A549 (cell line): ENCODE measurements at regions not wholly inside any gene's neighbourhood (a gene's known extent, or its start where the extent isn't known, plus 50 kb on each side); places are given as distances from the start of the nearest gene placed in this dataset.
"Not testable (repeated sequence)": the region's sequence is repeated elsewhere in the genome, so short reads cannot be mapped to it uniquely, and the experiment has no call there.

Source experiments
- ATAC-seq, 2 experiments: fragments of 200-7000 bp in 1 of 2; fragments of >200 bp in 1 of 2; cut with Nextera tagmentation in 1 of 2; cut with Tn5 transposase in 1 of 2; 3 replicates each; pipeline versions ENCODE4 v1.8.0 to v1.9.1; 2018 to 2020; ENCODE audit warnings: mild to moderate bottlenecking in 1 of 2, moderate library complexity in 1 of 2
- CTCF ChIA-PET: fragments of 300-600 bp; sonication (Branson Sonifier 250); formaldehyde crosslinking; extraction: SDS; loops from one replicate; lab custom pipeline; 2021; ENCODE audit warnings: antibody characterized with exemption, inconsistent platforms; lab: Yijun Ruan, JAX
- POLR2A ChIA-PET: fragments of 350-600 bp; formaldehyde crosslinking; extraction: SDS; loops from one replicate; lab custom pipeline; 2021; ENCODE audit warnings: antibody characterized with exemption, inconsistent platforms; lab: Yijun Ruan, JAX
- DNase-seq, 2 experiments: peaks; one replicate each; pipeline versions ENCODE4 v3.0.0 to v3.0.0-alpha.2; 2011 to 2016; ENCODE audit warnings: low read depth in 1 of 2, low spot score in 1 of 2
- FAIRE-seq: peaks from 2 replicates; lab custom pipeline; 2011; peaks lifted over from hg19 to GRCh38; lab: Jason Lieb, UNC
- H3K27ac ChIP-seq, 2 experiments: fragments of >200 bp; sonication (Bioruptor Twin); formaldehyde crosslinking; 3 replicates each; pipeline ENCODE4 v1.5.1; 2016 to 2017
- H3K4me1 ChIP-seq: fragments of >200 bp; sonication (Bioruptor Twin); formaldehyde crosslinking; 3 replicates; pipeline ENCODE4 v1.6.1; 2016
- H3K4me2 ChIP-seq: fragments of >200 bp; sonication (Bioruptor Twin); formaldehyde crosslinking; 3 replicates; pipeline ENCODE4 v1.6.1; 2016
- H3K4me3 ChIP-seq: fragments of >200 bp; sonication (Bioruptor Twin); formaldehyde crosslinking; 3 replicates; pipeline ENCODE4 v1.5.1; 2016
- H3K9me3 ChIP-seq: fragments of >200 bp; sonication (Bioruptor Twin); formaldehyde crosslinking; 3 replicates; pipeline ENCODE4 v1.6.1; 2016
- WGBS: methylation state at CpG from one replicate; pipeline ENCODE4 v1.1.6; 2017; ENCODE audit errors: missing lambda C conversion rate; 5-methylcytosine and 5-hydroxymethylcytosine counted together

GRCh38 chr7:76971201-76971600 is 61.0 kb downstream of the SPDYE17 start:
- FAIRE-seq, H3K4me3 ChIP-seq, H3K27ac ChIP-seq, H3K4me1 ChIP-seq, POLR2A ChIA-PET, ATAC-seq, H3K9me3 ChIP-seq, DNase-seq, H3K4me2 ChIP-seq, CTCF ChIA-PET: not testable (repeated sequence)
- WGBS = 93% methylated on average over 2 of the region's 6 CpGs

- H3K27ac ChIP-seq, ATAC-seq, CTCF ChIA-PET, H3K4me2 ChIP-seq, FAIRE-seq, H3K9me3 ChIP-seq, DNase-seq, H3K4me3 ChIP-seq, H3K4me1 ChIP-seq, POLR2A ChIA-PET: not testable (repeated sequence)
- WGBS = 100% methylated on average over 1 of the region's 7 CpGs
Measured at GRCh38 chr7:76969892-76970291, 62.3 kb downstream of the SPDYE17 start.

- H3K9me3 ChIP-seq, H3K27ac ChIP-seq, CTCF ChIA-PET, POLR2A ChIA-PET, H3K4me2 ChIP-seq, H3K4me3 ChIP-seq, DNase-seq: not testable (repeated sequence)
- ATAC-seq = peak; percentile 79 to 96
- no CpG with 5 or more reads among the region's 17 CpGs for WGBS
- FAIRE-seq = peak; percentile 76
- H3K4me1 ChIP-seq = peaks cover 11% of the 10 kb centered on the region; the same call in 2 of the 3 replicates
Measured at GRCh38 chr7:76965731-76966548, 66.2 kb downstream of the SPDYE17 start.

- H3K9me3 ChIP-seq, FAIRE-seq, H3K4me3 ChIP-seq, H3K27ac ChIP-seq, POLR2A ChIA-PET, H3K4me2 ChIP-seq, CTCF ChIA-PET, ATAC-seq, DNase-seq: not testable (repeated sequence)
- peaks cover 11% of the 10 kb centered on the region; the same call in 2 of the 3 replicates for H3K4me1 ChIP-seq
- no CpG with 5 or more reads among the region's 8 CpGs for WGBS
Measured at GRCh38 chr7:76964050-76964449, 68.1 kb downstream of the SPDYE17 start.

- POLR2A ChIA-PET, DNase-seq, H3K4me3 ChIP-seq, H3K9me3 ChIP-seq, ATAC-seq, H3K4me2 ChIP-seq, CTCF ChIA-PET, FAIRE-seq: not testable (repeated sequence)
- H3K27ac ChIP-seq = peak overlapping the region in 1 of 2 experiments; percentile 53; a peak in 1 of 6 replicates
- 70% methylated on average over 5 of the region's 7 CpGs for WGBS
- H3K4me1 ChIP-seq = peaks cover 11% of the 10 kb centered on the region; the same call in 2 of the 3 replicates
Measured at GRCh38 chr7:76963061-76963460, 69.1 kb downstream of the SPDYE17 start.

GRCh38 chr7:76960400-76960986 is 71.7 kb downstream of the SPDYE17 start:
- DNase-seq, H3K27ac ChIP-seq, H3K4me1 ChIP-seq, H3K4me2 ChIP-seq, POLR2A ChIA-PET, H3K4me3 ChIP-seq, FAIRE-seq, CTCF ChIA-PET, H3K9me3 ChIP-seq: not testable (repeated sequence)
- no CpG with 5 or more reads among the region's 16 CpGs for WGBS
- ATAC-seq = peak; percentile 36 to 55; a peak in 5 of 6 replicates

GRCh38 chr7:76959573-76960399 is 72.4 kb downstream of the SPDYE17 start:
- ATAC-seq = peak; percentile 92 to 96
- H3K9me3 ChIP-seq, FAIRE-seq, CTCF ChIA-PET, POLR2A ChIA-PET, H3K27ac ChIP-seq, H3K4me3 ChIP-seq, DNase-seq, H3K4me2 ChIP-seq, H3K4me1 ChIP-seq: not testable (repeated sequence)
- no CpG with 5 or more reads among the region's 69 CpGs for WGBS

GRCh38 chr7:76956531-76956930 is 75.6 kb downstream of the SPDYE17 start:
- ATAC-seq, H3K27ac ChIP-seq, H3K9me3 ChIP-seq, CTCF ChIA-PET, H3K4me1 ChIP-seq, DNase-seq, POLR2A ChIA-PET, H3K4me2 ChIP-seq, H3K4me3 ChIP-seq, FAIRE-seq: not testable (repeated sequence)
- no CpG with 5 or more reads among the region's 5 CpGs for WGBS

- H3K4me3 ChIP-seq, H3K27ac ChIP-seq, DNase-seq, H3K4me1 ChIP-seq, H3K4me2 ChIP-seq, CTCF ChIA-PET, FAIRE-seq, POLR2A ChIA-PET, H3K9me3 ChIP-seq: not testable (repeated sequence)
- ATAC-seq = peak; percentile 65 to 76
- 0% methylated on average over 1 of the region's 4 CpGs for WGBS
Measured at GRCh38 chr7:76955124-76955523, 77.0 kb downstream of the SPDYE17 start.

GRCh38 chr7:76944603-76945002 is 87.6 kb downstream of the SPDYE17 start:
- POLR2A ChIA-PET, H3K4me3 ChIP-seq, H3K27ac ChIP-seq, CTCF ChIA-PET, ATAC-seq, FAIRE-seq, H3K4me2 ChIP-seq, H3K9me3 ChIP-seq, H3K4me1 ChIP-seq, DNase-seq: not testable (repeated sequence)
